Left lung (tissue), 4 donors: ENCODE measurements at regions not wholly inside any gene's neighbourhood (a gene's known extent, or its start where the extent isn't known, plus 50 kb on each side); places are given as distances from the start of the nearest gene placed in this dataset.

Experiments used
- ATAC-seq: fragments of 200-7000 bp; cut with Tn5 transposase; one replicate; pipeline ENCODE4 v1.9.1; 2020; ENCODE audit warnings: moderate library complexity
- DNase-seq, 4 donors: peaks; one replicate each; pipeline ENCODE4 v3.0.0-alpha.2; 2013 to 2020
- H3K27ac ChIP-seq, 2 donors: fragments of 200-600 bp; sonication (generic) in 1 of 2; one replicate each; pipeline versions ENCODE4 v1.5.0 to v1.8.0; 2020 to 2021
- H3K27me3 ChIP-seq, 2 donors: fragments of 200-600 bp; sonication (generic) in 1 of 2; one replicate each; pipeline versions ENCODE4 v1.5.0 to v1.8.0; 2020 to 2021
- H3K36me3 ChIP-seq, 2 donors: fragments of 200-600 bp; sonication (generic) in 1 of 2; one replicate each; pipeline versions ENCODE4 v1.5.0 to v1.8.0; 2020 to 2021
- H3K4me1 ChIP-seq, 2 donors: fragments of 200-600 bp; one replicate each; pipeline ENCODE4 v1.8.0; 2021
- H3K4me3 ChIP-seq, 2 donors: fragments of 200-600 bp; sonication (generic) in 1 of 2; one replicate each; pipeline versions ENCODE4 v1.5.0 to v1.8.0; 2020 to 2021; ENCODE audit warnings: mild to moderate bottlenecking in 1 of 2
- H3K9me3 ChIP-seq, 2 donors: fragments of 200-600 bp; sonication (generic) in 1 of 2; one replicate each; pipeline versions ENCODE4 v1.5.0 to v1.8.0; 2020 to 2021
- CTCF ChIP-seq, 2 donors: fragments of 200-600 bp; sonication (generic) in 1 of 2; IDR thresholded peaks; one replicate each; pipeline versions ENCODE4 v1.5.0 to v1.8.0; 2021; ENCODE audit warnings: antibody characterized with exemption in 2 of 2
- intact Hi-C, 2 donors: fragments of 100-400 bp; cut with DNase I; formaldehyde crosslinking; loops; one replicate each; pipeline versions ENCODE4 v1.11.2 to v1.14.2; 2022
- donor health status: DM: no; HTN: yes; CAD: no.
- donor health status: DM: no; HTN: no; CAD: no.

GRCh38 chrX:46295963-46296362 is 249.3 kb downstream of the ZNF674 start:
- TF ChIP-seq CTCF (IDR thresholded peaks at IDR 0.05), result no peak
- H3K36me3 ChIP-seq, result no peaks in the 10 kb centered on the region
- DNase-seq, result no peak
- no peak for ATAC-seq
- intact Hi-C loops, result no loop called here
- H3K4me1 ChIP-seq, result no peaks in the 10 kb centered on the region
- H3K27me3 ChIP-seq, result no peaks in the 10 kb centered on the region
- H3K4me3 ChIP-seq, result no peak overlapping the region
- no peak overlapping the region for H3K27ac ChIP-seq
- no peaks in the 10 kb centered on the region for H3K9me3 ChIP-seq

- no peaks in the 10 kb centered on the region for H3K36me3 ChIP-seq
- no peaks in the 10 kb centered on the region for H3K4me1 ChIP-seq
- no peak for ATAC-seq
- no peak for TF ChIP-seq CTCF (IDR thresholded peaks at IDR 0.05)
- no peaks in the 10 kb centered on the region for H3K9me3 ChIP-seq
- no peak overlapping the region for H3K4me3 ChIP-seq
- H3K27ac ChIP-seq, result no peak overlapping the region
- no peak for DNase-seq
- intact Hi-C loops, result no loop called here
- H3K27me3 ChIP-seq, result no peaks in the 10 kb centered on the region
Measured at GRCh38 chrX:46294234-46294633, 251.0 kb downstream of the ZNF674 start.

GRCh38 chrX:46279925-46280313 is 265.3 kb downstream of the ZNF674 start:
- Histone ChIP-seq H3K27me3 (no peaks in the 10 kb centered on the region), H3K4me1 (no peaks in the 10 kb centered on the region), H3K4me3 (no peak overlapping the region), H3K27ac (no peak overlapping the region), H3K36me3 (no peaks in the 10 kb centered on the region), H3K9me3 (no peaks in the 10 kb centered on the region)
- ATAC-seq (no peak), DNase-seq (no peak)
- intact Hi-C loops, result no loop called here
- TF ChIP-seq CTCF (IDR thresholded peaks at IDR 0.05), result no peak

- no peak overlapping the region for H3K27ac ChIP-seq
- intact Hi-C loops, result no loop called here
- no peaks in the 10 kb centered on the region for H3K9me3 ChIP-seq
- no peaks in the 10 kb centered on the region for H3K27me3 ChIP-seq
- H3K4me1 ChIP-seq, result no peaks in the 10 kb centered on the region
- DNase-seq, result no peak
- H3K4me3 ChIP-seq, result no peak overlapping the region
- no peak for ATAC-seq
- TF ChIP-seq CTCF (IDR thresholded peaks at IDR 0.05), result no peak
- no peaks in the 10 kb centered on the region for H3K36me3 ChIP-seq
Measured at GRCh38 chrX:46279214-46279924, 265.9 kb downstream of the ZNF674 start.

- H3K27me3 ChIP-seq, result no peaks in the 10 kb centered on the region
- intact Hi-C loops, result no loop called here
- H3K9me3 ChIP-seq, result no peaks in the 10 kb centered on the region
- H3K4me1 ChIP-seq, result no peaks in the 10 kb centered on the region
- no peak for DNase-seq
- no peak for ATAC-seq
- no peak overlapping the region for H3K4me3 ChIP-seq
- no peak overlapping the region for H3K27ac ChIP-seq
- no peaks in the 10 kb centered on the region for H3K36me3 ChIP-seq
- no peak for TF ChIP-seq CTCF (IDR thresholded peaks at IDR 0.05)
Measured at GRCh38 chrX:46278572-46278971, 266.6 kb downstream of the ZNF674 start.
